K562 (cell line): ENCODE measurements at regions not wholly inside any gene's neighbourhood (a gene's known extent, or its start where the extent isn't known, plus 50 kb on each side); places are given as distances from the start of the nearest gene placed in this dataset.

Experiments
- ATAC-seq: fragments of 200-7000 bp; cut with Tn5 transposase; 3 replicates; pipeline ENCODE4 v1.9.1; 2020; ENCODE audit warnings: moderate library complexity
- BruUV-seq: library from RNA; stranded (reverse); fragments of 400-500 nt; replicated peaks from 2 replicates; lab custom pipeline; 2021; lab: Mats Ljungman, UMichigan
- CTCF ChIA-PET: fragments of 300-600 bp; formaldehyde crosslinking; extraction: SDS; loops from one replicate; lab custom pipeline; 2021; ENCODE audit warnings: low intra/inter-chr PET ratio; lab: Yijun Ruan, JAX
- POLR2A ChIA-PET: fragments of 300-600, 350-650 bp; sonication (Branson Sonifier 250); formaldehyde crosslinking; extraction: SDS; loops from one replicate; lab custom pipeline; 2021; ENCODE audit warnings: antibody characterized with exemption, inconsistent platforms; lab: Yijun Ruan, JAX
- DNase-seq, 4 experiments: peaks; one replicate each; pipeline versions ENCODE4 v3.0.0 to v3.0.0-alpha.2; 2011 to 2018; ENCODE audit warnings: low spot score in 3 of 4, mixed read lengths in 3 of 4; ENCODE audit errors: extremely low read depth in 1 of 4
- FAIRE-seq: peaks from 2 replicates; lab custom pipeline; 2011; peaks lifted over from hg19 to GRCh38; lab: Jason Lieb, UNC
- H2AFZ ChIP-seq: 2 replicates; pipeline ENCODE4 v1.6.0; 2011; ENCODE audit warnings: low read depth, low read length, control low read depth, inconsistent platforms
- H3K27ac ChIP-seq: fragments of 200-600 bp; 3 replicates; pipeline ENCODE4 v1.8.0; 2011; ENCODE audit warnings: low read depth, mild to moderate bottlenecking, control low read depth, inconsistent platforms, low read length, moderate library complexity, mixed read lengths; ENCODE audit errors: extremely low read depth
- H3K27me3 ChIP-seq, 2 experiments: fragments of 300-600 bp in 1 of 2; 2 replicates in 1 of 2; 3 replicates in 1 of 2; pipeline versions ENCODE4 v1.6.0 to v1.8.0; 2011; ENCODE audit warnings: inconsistent platforms in 2 of 2, low read length in 2 of 2, mild to moderate bottlenecking in 1 of 2, mixed read lengths in 1 of 2, moderate library complexity in 1 of 2; ENCODE audit not compliant: control insufficient read depth in 2 of 2, insufficient read depth in 2 of 2
- H3K36me3 ChIP-seq: fragments of 300-600 bp; 3 replicates; pipeline ENCODE4 v1.8.0; 2011; ENCODE audit warnings: mild to moderate bottlenecking, low read length, inconsistent platforms; ENCODE audit not compliant: control insufficient read depth, insufficient read depth
- H3K4me1 ChIP-seq, 2 experiments: fragments of 200-600 bp in 1 of 2; replicated peaks in 1 of 2; 2 replicates in 1 of 2; 3 replicates in 1 of 2; pipeline versions ENCODE4 v1.5.1 to v1.8.0; 2011; ENCODE audit warnings: inconsistent platforms in 2 of 2, low read length in 2 of 2, mild to moderate bottlenecking in 1 of 2, mixed read lengths in 1 of 2, moderate library complexity in 1 of 2; ENCODE audit not compliant: control insufficient read depth in 2 of 2, insufficient read depth in 2 of 2
- H3K4me2 ChIP-seq: 2 replicates; pipeline ENCODE4 v1.6.1; 2011; ENCODE audit warnings: low read length, control low read depth, inconsistent platforms, mixed read lengths; ENCODE audit not compliant: insufficient read depth
- H3K4me3 ChIP-seq: fragments of 200-600 bp; sonication (generic), shearing (Covaris generic); 2 replicates; pipeline ENCODE4 v1.5.1; 2016; ENCODE audit warnings: control low read depth, inconsistent platforms
- H3K79me2 ChIP-seq: fragments of 200-600 bp; 3 replicates; pipeline ENCODE4 v1.8.0; 2011; ENCODE audit warnings: low read length, inconsistent platforms; ENCODE audit not compliant: control insufficient read depth, insufficient read depth
- H3K9ac ChIP-seq, 2 experiments: 2 replicates each; pipeline versions ENCODE4 v1.6.0 to v1.6.1; 2011; ENCODE audit warnings: low read depth in 2 of 2, low read length in 2 of 2, control low read depth in 1 of 2, inconsistent platforms in 1 of 2, mild to moderate bottlenecking in 1 of 2, mixed read lengths in 1 of 2; ENCODE audit not compliant: insufficient read depth in 1 of 2
- H3K9me1 ChIP-seq: one replicate; pipeline ENCODE4 v1.6.0; 2011; ENCODE audit warnings: inconsistent platforms, mild to moderate bottlenecking, low read length, moderate library complexity; ENCODE audit not compliant: control insufficient read depth, insufficient read depth
- H3K9me3 ChIP-seq: replicated peaks from 2 replicates; pipeline ENCODE4 v1.5.1; 2011; ENCODE audit warnings: low read depth, low read length, inconsistent platforms; ENCODE audit not compliant: control insufficient read depth, insufficient read depth
- H4K20me1 ChIP-seq: replicated peaks from 2 replicates; pipeline ENCODE4 v1.6.1; 2011; ENCODE audit warnings: low read length, inconsistent platforms, mixed read lengths; ENCODE audit not compliant: control insufficient read depth, insufficient read depth
- HMGXB4 ChIP-seq: sonication (generic); formaldehyde crosslinking; IDR thresholded peaks from 2 replicates; pipeline ENCODE4 v1.8.1; 2023; ENCODE audit warnings: mild to moderate bottlenecking, missing genetic modification reagents
- L3MBTL2 ChIP-seq: fragments of 450-650 bp; IDR thresholded peaks from 2 replicates; pipeline ENCODE4 v1.6.1; 2016; ENCODE audit warnings: mild to moderate bottlenecking, moderate library complexity
- MBD2 ChIP-seq: sonication (generic); IDR thresholded peaks from 2 replicates; pipeline ENCODE4 v1.6.1; 2016; ENCODE audit warnings: low read depth, borderline replicate concordance
- MXD1 ChIP-seq: fragments of 250-450 bp; sonication (Bioruptor Pico); IDR thresholded peaks from 2 replicates; pipeline ENCODE4 v1.8.0; 2021; ENCODE audit warnings: borderline replicate concordance, mild to moderate bottlenecking, moderate library complexity; ENCODE audit not compliant: poor library complexity, severe bottlenecking
- NONO ChIP-seq, 2 experiments: fragments of 200-400 bp in 1 of 2; fragments of 450-650 bp in 1 of 2; formaldehyde crosslinking in 1 of 2; IDR thresholded peaks; 2 replicates each; pipeline ENCODE4 v1.6.1; 2017; ENCODE audit warnings: low read depth in 2 of 2, mild to moderate bottlenecking in 2 of 2, moderate library complexity in 2 of 2, low read length in 1 of 2
- PHF8 ChIP-seq: fragments of 200-600 bp; sonication (generic); IDR thresholded peaks from 2 replicates; pipeline ENCODE4 v1.6.1; 2012; ENCODE audit warnings: mixed run types, mild to moderate bottlenecking, inconsistent platforms, low read length, moderate library complexity, borderline replicate concordance
- POLR2AphosphoS2 ChIP-seq: IDR thresholded peaks from 2 replicates; pipeline ENCODE4 v1.6.1; 2012; ENCODE audit warnings: low read length, improper control_type of control experiment
- TFE3 ChIP-seq: fragments of 450-650 bp; formaldehyde crosslinking; IDR thresholded peaks from 2 replicates; pipeline ENCODE4 v1.4.0; 2020; ENCODE audit warnings: mild to moderate bottlenecking, mixed read lengths
- ZBTB43 ChIP-seq: sonication (generic); formaldehyde crosslinking; IDR thresholded peaks from 2 replicates; pipeline ENCODE4 v1.8.0; 2023; ENCODE audit warnings: mild to moderate bottlenecking, missing genetic modification reagents
- WGBS: fragments of 100-300 bp; shearing (Covaris generic); methylation state at CpG from one replicate; pipeline ENCODE4 v1.1.6; 2016; ENCODE audit warnings: low coverage, mixed read lengths; ENCODE audit not compliant: insufficient coverage; ENCODE audit errors: missing lambda C conversion rate; 5-methylcytosine and 5-hydroxymethylcytosine counted together
- in situ Hi-C: fragments of 300-500 bp; cut with MboI; formaldehyde crosslinking; loops from 4 replicates; pipeline ENCODE4 v1.15.0; 2018; ENCODE audit warnings: inconsistent platforms, mixed read lengths
- intact Hi-C: fragments of 100-400 bp; cut with micrococcal nuclease; formaldehyde crosslinking; loops from 2 replicates; pipeline ENCODE4 v1.14.2; 2022
- TF ChIP-seq, protein P1 (sequence below): fragments of 250-450 bp; sonication (Bioruptor Pico); IDR thresholded peaks from 2 replicates; pipeline ENCODE4 v1.5.0; 2022; ENCODE audit warnings: mild to moderate bottlenecking

DNA sequence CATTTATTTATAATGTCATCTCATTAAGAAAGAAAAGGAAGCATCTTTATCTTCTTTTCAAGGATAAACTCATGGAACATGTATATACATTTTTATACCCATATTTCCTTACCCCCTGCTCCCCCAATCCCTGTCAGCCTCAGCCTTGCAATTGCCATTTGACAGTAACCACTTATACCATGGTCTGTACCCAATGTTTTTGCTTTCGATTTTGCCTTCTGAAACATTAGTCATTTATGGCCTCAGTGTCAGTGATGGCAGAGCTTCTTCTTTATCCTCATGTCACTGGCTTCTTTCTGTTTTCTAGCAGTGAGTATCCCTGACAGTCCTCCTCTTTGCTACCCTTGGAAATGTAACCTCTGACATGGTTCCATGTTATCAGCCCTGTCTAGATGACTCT is 228.4 kb downstream of the SPRY1 start:
- 0% methylated on average over 1 of the region's 1 CpG for WGBS
- Histone ChIP-seq H2AFZ (no peak overlapping the region; the same call in 1 of the 2 replicates), H3K36me3 (no peaks in the 10 kb centered on the region), H3K27me3 (no peaks in the 10 kb centered on the region), H3K27ac (no peak overlapping the region), H3K4me2 (no peak overlapping the region), H3K9me1 (no peaks in the 10 kb centered on the region), H3K4me3 (no peak overlapping the region), H3K9me3 (no peaks in the 10 kb centered on the region), H3K9ac (no peak overlapping the region), H3K4me1 (no peaks in the 10 kb centered on the region), H3K79me2 (no peaks in the 10 kb centered on the region), H4K20me1 (no peaks in the 10 kb centered on the region)
- in situ Hi-C loops = no loop called here
- DNase-seq = no peak
- ChIA-PET POLR2A (no interaction called here), CTCF (no interaction called here)
- intact Hi-C loops = no loop called here
- ATAC-seq = no peak
- TF ChIP-seq MBD2 (no peak), MXD1 (CRISPR knock-in tag) (no peak), TFE3 (CRISPR knock-in tag) (no peak), NONO (IDR thresholded peaks at IDR 0.05; ENCODE audit: low read depth in 2 of 2, low read length in 1 of 2) (no peak), POLR2AphosphoS2 (no peak), HMGXB4 (CRISPR knock-in tag) (no peak), ZBTB43 (CRISPR knock-in tag) (no peak), PHF8 (no peak), L3MBTL2 (no peak)
- TF ChIP-seq, protein P1, sequence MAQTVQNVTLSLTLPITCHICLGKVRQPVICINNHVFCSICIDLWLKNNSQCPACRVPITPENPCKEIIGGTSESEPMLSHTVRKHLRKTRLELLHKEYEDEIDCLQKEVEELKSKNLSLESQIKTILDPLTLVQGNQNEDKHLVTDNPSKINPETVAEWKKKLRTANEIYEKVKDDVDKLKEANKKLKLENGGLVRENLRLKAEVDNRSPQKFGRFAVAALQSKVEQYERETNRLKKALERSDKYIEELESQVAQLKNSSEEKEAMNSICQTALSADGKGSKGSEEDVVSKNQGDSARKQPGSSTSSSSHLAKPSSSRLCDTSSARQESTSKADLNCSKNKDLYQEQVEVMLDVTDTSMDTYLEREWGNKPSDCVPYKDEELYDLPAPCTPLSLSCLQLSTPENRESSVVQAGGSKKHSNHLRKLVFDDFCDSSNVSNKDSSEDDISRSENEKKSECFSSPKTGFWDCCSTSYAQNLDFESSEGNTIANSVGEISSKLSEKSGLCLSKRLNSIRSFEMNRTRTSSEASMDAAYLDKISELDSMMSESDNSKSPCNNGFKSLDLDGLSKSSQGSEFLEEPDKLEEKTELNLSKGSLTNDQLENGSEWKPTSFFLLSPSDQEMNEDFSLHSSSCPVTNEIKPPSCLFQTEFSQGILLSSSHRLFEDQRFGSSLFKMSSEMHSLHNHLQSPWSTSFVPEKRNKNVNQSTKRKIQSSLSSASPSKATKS (CRISPR knock-in tag) = no peak
- no peak for FAIRE-seq
- BruUV-seq = no TSS peak
